Panc1 (cell line): ENCODE measurements at regions not wholly inside any gene's neighbourhood (a gene's known extent, or its start where the extent isn't known, plus 50 kb on each side); places are given as distances from the start of the nearest gene placed in this dataset.

ENCODE experiments used
- ATAC-seq: fragments of 200-7000 bp; cut with Tn5 transposase; 2 replicates; pipeline ENCODE4 v1.9.1; 2020; ENCODE audit warnings: mild to moderate bottlenecking, moderate library complexity
- BruUV-seq: library from RNA; stranded (reverse); fragments of 400-500 nt; replicated peaks from 2 replicates; lab custom pipeline; 2021; lab: Mats Ljungman, UMichigan
- CTCF ChIA-PET: fragments of 300-600 bp; sonication (Branson Sonifier 250); formaldehyde crosslinking; loops from one replicate; lab custom pipeline; 2022; ENCODE audit warnings: antibody characterized with exemption; lab: Charles Lee
- POLR2A ChIA-PET: fragments of 300-600 bp; sonication (Branson Sonifier 250); formaldehyde crosslinking; loops from one replicate; lab custom pipeline; 2022; ENCODE audit warnings: antibody characterized with exemption; lab: Charles Lee
- DNase-seq: peaks from one replicate; pipeline ENCODE4 v3.0.0-alpha.2; 2010; ENCODE audit warnings: low read depth, low spot score
- H3K27ac ChIP-seq: 2 replicates; pipeline ENCODE4 v1.5.1; 2011; ENCODE audit warnings: mild to moderate bottlenecking, low read length, inconsistent platforms
- H3K27me3 ChIP-seq: fragments of 200-500 bp; sonication (Bioruptor generic); 2 replicates; pipeline ENCODE4 v1.6.0; 2014; ENCODE audit warnings: low read length, inconsistent platforms; ENCODE audit not compliant: control insufficient read depth, insufficient read depth
- H3K36me3 ChIP-seq: fragments of 200-500 bp; sonication (Bioruptor generic); 2 replicates; pipeline ENCODE4 v1.5.1; 2014; ENCODE audit warnings: inconsistent platforms, mild to moderate bottlenecking, low read length, moderate library complexity; ENCODE audit not compliant: control insufficient read depth, insufficient read depth
- H3K4me1 ChIP-seq: 2 replicates; pipeline ENCODE4 v1.5.1; 2011; ENCODE audit warnings: inconsistent platforms, mild to moderate bottlenecking, low read length, moderate library complexity; ENCODE audit not compliant: control insufficient read depth, insufficient read depth
- H3K4me3 ChIP-seq, 2 experiments: 2 replicates each; pipeline ENCODE4 v1.5.1; 2011 to 2012; ENCODE audit warnings: low read depth in 2 of 2, low read length in 2 of 2, mild to moderate bottlenecking in 2 of 2, inconsistent platforms in 1 of 2, moderate library complexity in 1 of 2
- H3K9me3 ChIP-seq: fragments of 200-500 bp; sonication (Bioruptor generic); 2 replicates; pipeline ENCODE4 v1.5.1; 2014; ENCODE audit warnings: low read depth, mild to moderate bottlenecking, inconsistent platforms, low read length, moderate library complexity; ENCODE audit not compliant: control insufficient read depth, insufficient read depth
- CTCF ChIP-seq: fragments of 450-650 bp; IDR thresholded peaks from 2 replicates; pipeline ENCODE4 v1.5.1; 2017; ENCODE audit warnings: mild to moderate bottlenecking
- POLR2AphosphoS5 ChIP-seq: IDR thresholded peaks from 2 replicates; pipeline ENCODE4 v1.6.1; 2012; ENCODE audit warnings: mild to moderate bottlenecking, low read depth, low read length, moderate library complexity
- REST ChIP-seq, 2 experiments: IDR thresholded peaks; 2 replicates each; pipeline ENCODE4 v1.6.1; 2011 to 2012; ENCODE audit warnings: low read depth in 2 of 2, control low read depth in 1 of 2, low read length in 1 of 2, mild to moderate bottlenecking in 1 of 2, moderate library complexity in 1 of 2; ENCODE audit not compliant: insufficient read depth in 1 of 2
- SIN3A ChIP-seq: IDR thresholded peaks from 2 replicates; pipeline ENCODE4 v1.6.1; 2012; ENCODE audit warnings: low read depth, mild to moderate bottlenecking, low read length, moderate library complexity, borderline replicate concordance; ENCODE audit not compliant: insufficient read depth
- TCF7L2 ChIP-seq: IDR thresholded peaks from 2 replicates; pipeline ENCODE4 v1.6.1; 2011; ENCODE audit warnings: mild to moderate bottlenecking, low read depth, low read length, inconsistent platforms
- in situ Hi-C: cut with HindIII; loops from 2 replicates; pipeline ENCODE4 v1.10.0; 2016; ENCODE audit warnings: low sequenced_read_pairs, low pct_unique_long_range_greater_than_20kb
- intact Hi-C: fragments of 100-400 bp; cut with micrococcal nuclease; formaldehyde crosslinking; loops from one replicate; pipeline ENCODE4 v1.10.0; 2022; ENCODE audit not compliant: unreplicated experiment

GRCh38 chr9:18317896-18318295 lies 156.1 kb upstream of the ADAMTSL1 start:
- intact Hi-C loops = no loop called here
- H3K27ac ChIP-seq = no peak overlapping the region
- no peak for ATAC-seq
- POLR2A ChIA-PET = no interaction called here
- no peak overlapping the region for H3K4me3 ChIP-seq
- TF ChIP-seq SIN3A (no peak), REST (IDR thresholded peaks at IDR 0.05; ENCODE audit: insufficient read depth in 1 of 2, low read depth in 2 of 2, low read length in 1 of 2) (no peak), TCF7L2 (no peak), POLR2AphosphoS5 (no peak)
- H3K9me3 ChIP-seq = no peaks in the 10 kb centered on the region
- no TSS peak for BruUV-seq
- in situ Hi-C loops = no loop called here
- no peaks in the 10 kb centered on the region for H3K4me1 ChIP-seq
- CTCF ChIA-PET = no interaction called here
- H3K27me3 ChIP-seq = no peaks in the 10 kb centered on the region
- no peaks in the 10 kb centered on the region for H3K36me3 ChIP-seq
- no peak for DNase-seq

- Histone ChIP-seq H3K27ac (no peak overlapping the region), H3K9me3 (no peaks in the 10 kb centered on the region), H3K27me3 (no peaks in the 10 kb centered on the region), H3K4me1 (no peaks in the 10 kb centered on the region), H3K4me3 (no peak overlapping the region), H3K36me3 (no peaks in the 10 kb centered on the region)
- ChIA-PET CTCF (no interaction called here), POLR2A (no interaction called here)
- DNase-seq (no peak), ATAC-seq (no peak)
- intact Hi-C loops = no loop called here
- BruUV-seq = no TSS peak
- TF ChIP-seq REST (IDR thresholded peaks at IDR 0.05; ENCODE audit: insufficient read depth in 1 of 2, low read depth in 2 of 2, low read length in 1 of 2) (no peak), SIN3A (no peak), CTCF (no peak), TCF7L2 (no peak), POLR2AphosphoS5 (no peak)
- in situ Hi-C loops = no loop called here
Observed at GRCh38 chr9:18319918-18320445, 154.0 kb upstream of the ADAMTSL1 start.
